ENCODE measurements at regions not wholly inside any gene's neighbourhood (a gene's known extent, or its start where the extent isn't known, plus 50 kb on each side); places are given as distances from the start of the nearest gene placed in this dataset.

DNA sequence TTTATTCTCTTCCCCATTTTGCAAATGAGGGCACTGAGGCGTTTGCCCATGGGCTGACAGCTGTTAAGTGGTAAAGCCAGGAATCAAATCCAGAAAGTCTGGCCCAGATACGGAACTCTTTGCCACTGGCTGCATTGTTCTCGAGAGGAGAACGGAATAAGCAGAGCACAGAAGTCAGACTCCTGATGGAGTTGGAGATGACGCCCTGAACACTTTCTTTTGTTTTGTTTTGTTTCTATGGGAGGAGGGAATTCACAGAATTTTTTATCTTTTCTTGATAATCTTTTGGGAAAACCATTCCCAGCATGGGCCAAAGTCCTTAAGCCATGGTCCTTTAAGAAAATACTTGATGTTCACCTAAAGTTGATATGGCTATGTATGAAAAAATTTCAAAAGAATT lies 322.2 kb downstream of the RDH14 start:
- TF ChIP-seq, protein P1, sequence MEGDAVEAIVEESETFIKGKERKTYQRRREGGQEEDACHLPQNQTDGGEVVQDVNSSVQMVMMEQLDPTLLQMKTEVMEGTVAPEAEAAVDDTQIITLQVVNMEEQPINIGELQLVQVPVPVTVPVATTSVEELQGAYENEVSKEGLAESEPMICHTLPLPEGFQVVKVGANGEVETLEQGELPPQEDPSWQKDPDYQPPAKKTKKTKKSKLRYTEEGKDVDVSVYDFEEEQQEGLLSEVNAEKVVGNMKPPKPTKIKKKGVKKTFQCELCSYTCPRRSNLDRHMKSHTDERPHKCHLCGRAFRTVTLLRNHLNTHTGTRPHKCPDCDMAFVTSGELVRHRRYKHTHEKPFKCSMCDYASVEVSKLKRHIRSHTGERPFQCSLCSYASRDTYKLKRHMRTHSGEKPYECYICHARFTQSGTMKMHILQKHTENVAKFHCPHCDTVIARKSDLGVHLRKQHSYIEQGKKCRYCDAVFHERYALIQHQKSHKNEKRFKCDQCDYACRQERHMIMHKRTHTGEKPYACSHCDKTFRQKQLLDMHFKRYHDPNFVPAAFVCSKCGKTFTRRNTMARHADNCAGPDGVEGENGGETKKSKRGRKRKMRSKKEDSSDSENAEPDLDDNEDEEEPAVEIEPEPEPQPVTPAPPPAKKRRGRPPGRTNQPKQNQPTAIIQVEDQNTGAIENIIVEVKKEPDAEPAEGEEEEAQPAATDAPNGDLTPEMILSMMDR (IDR thresholded peaks at IDR 0.05; ENCODE audit: insufficient read depth, missing control alignments): no peak
- no peak for DNase-seq (ENCODE audit: insufficient read length, low spot score)
- no peak for FAIRE-seq

- no peak for FAIRE-seq
- TF ChIP-seq, protein P1 (IDR thresholded peaks at IDR 0.05; ENCODE audit: insufficient read depth, missing control alignments): no peak
These were observed 323.2 kb downstream of the RDH14 start for GRCh38 chr2:18237298-18237697.

DNA sequence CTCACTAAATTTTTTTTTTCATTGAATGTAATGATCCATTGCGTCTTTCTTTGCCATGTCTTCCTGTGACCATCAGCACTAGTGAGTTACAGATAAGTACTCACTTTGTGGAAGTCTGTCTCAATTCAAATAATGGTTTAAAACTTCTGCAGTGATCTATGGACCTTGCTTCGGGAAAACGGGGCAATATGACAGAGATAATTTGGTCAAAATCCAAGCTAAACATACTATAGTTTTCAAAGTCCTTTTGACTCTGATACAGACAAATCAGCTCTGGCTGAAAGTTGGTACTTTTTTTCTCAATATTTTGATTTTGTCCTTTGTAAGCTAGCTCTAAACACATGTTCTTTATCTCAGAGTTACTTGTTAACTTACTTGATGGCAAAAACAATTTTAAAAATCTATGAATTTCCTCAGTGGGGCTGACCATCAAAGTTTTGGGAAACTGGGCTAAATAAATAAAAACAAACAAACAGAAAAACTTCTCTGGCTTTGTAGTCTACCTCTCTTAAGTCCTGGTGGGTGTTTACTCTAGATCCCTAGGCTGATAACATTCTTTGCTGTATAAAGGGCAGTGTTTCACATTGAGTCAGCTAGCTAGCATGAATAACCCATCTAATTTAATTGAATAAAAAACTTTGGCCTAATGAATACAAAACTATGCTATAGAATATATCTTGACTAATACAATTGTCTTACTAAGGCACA lies 327.6 kb downstream of the RDH14 start:
- DNase-seq (ENCODE audit: insufficient read length, low spot score) (no peak), FAIRE-seq (no peak)

More at GRCh38 chr2:18237298-18237697, 323.2 kb downstream of the RDH14 start:
- no peak for DNase-seq (ENCODE audit: insufficient read length, low spot score)

GRCh38 chr2:18230668-18231067 lies 329.8 kb downstream of the RDH14 start:
- FAIRE-seq: no peak
- TF ChIP-seq, protein P1 (IDR thresholded peaks at IDR 0.05; ENCODE audit: insufficient read depth, missing control alignments): no peak
- no peak for DNase-seq (ENCODE audit: insufficient read length, low spot score)

More for the DNA sequence above, 327.6 kb downstream of the RDH14 start:
- TF ChIP-seq, protein P1 (IDR thresholded peaks at IDR 0.05; ENCODE audit: insufficient read depth, missing control alignments): no peak

DNA sequence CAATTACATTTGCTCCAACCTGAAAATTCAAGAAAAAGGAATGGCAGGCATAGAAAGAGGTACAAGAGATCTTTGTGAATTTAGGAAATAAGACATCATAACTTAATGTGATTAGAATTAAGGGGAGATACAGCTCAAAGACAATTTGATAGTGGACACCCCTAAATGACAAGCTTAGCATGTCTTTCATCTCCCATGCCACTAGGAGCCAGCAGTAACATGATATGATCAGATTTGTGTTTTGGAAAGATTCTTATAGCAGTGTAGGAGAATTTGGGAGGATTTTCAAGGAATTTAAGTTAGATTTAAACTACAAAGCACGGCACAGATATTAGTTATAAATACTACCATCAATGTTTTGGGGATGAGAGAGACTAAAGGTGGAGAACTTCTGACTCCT lies 340.8 kb downstream of the RDH14 start:
- no peak for FAIRE-seq
- DNase-seq (ENCODE audit: insufficient read length, low spot score): no peak
- TF ChIP-seq, protein P1 (IDR thresholded peaks at IDR 0.05; ENCODE audit: insufficient read depth, missing control alignments): no peak

GRCh38 chr2:18218160-18218933 lies 339.9 kb downstream of the KCNS3 start:
- peak; percentile 35 for FAIRE-seq
- TF ChIP-seq, protein P1 (IDR thresholded peaks at IDR 0.05; ENCODE audit: insufficient read depth, missing control alignments): no peak
- DNase-seq (ENCODE audit: insufficient read length, low spot score): no peak

- DNase-seq (ENCODE audit: insufficient read length, low spot score) (no peak), FAIRE-seq (no peak)
- TF ChIP-seq, protein P1 (IDR thresholded peaks at IDR 0.05; ENCODE audit: insufficient read depth, missing control alignments): no peak
These were observed 336.5 kb downstream of the KCNS3 start for GRCh38 chr2:18214936-18215335.

Data from D721Med (cell line).